ENCODE measurements at regions not wholly inside any gene's neighbourhood (a gene's known extent, or its start where the extent isn't known, plus 50 kb on each side); places are given as distances from the start of the nearest gene placed in this dataset.

GRCh38 chr20:57897156-57897874, 187.5 kb upstream of the PMEPA1 start:
- no peak for DNase-seq (ENCODE audit: low spot score)
- Mint-ChIP-seq H3K4me3 (no peak overlapping the region), H3K27ac (no peak overlapping the region)

More at GRCh38 chr20:57897156-57897874, 187.5 kb upstream of the PMEPA1 start:
- Histone ChIP-seq H3K79me2 (replicated peaks; ENCODE audit: insufficient read depth) (no peaks in the 10 kb centered on the region), H3K36me3 (ENCODE audit: insufficient read depth) (no peaks in the 10 kb centered on the region), H3K4me3 (no peak overlapping the region), H3K27me3 (ENCODE audit: insufficient read depth) (no peaks in the 10 kb centered on the region), H3F3A (replicated peaks; ENCODE audit: low read depth) (no peaks in the 10 kb centered on the region), H2AFZ (no peak overlapping the region), H3K4me1 (ENCODE audit: insufficient read depth) (no peaks in the 10 kb centered on the region), H3K27ac (ENCODE audit: low read depth) (no peak overlapping the region), H3K4me2 (no peak overlapping the region), H3K9me2 (ENCODE audit: insufficient read depth) (no peaks in the 10 kb centered on the region), H4K20me1 (replicated peaks; ENCODE audit: insufficient read depth) (no peaks in the 10 kb centered on the region)
- Mint-ChIP-seq H3K4me1 (peaks cover 13% of the 10 kb centered on the region), H3K27me3 (ENCODE audit: insufficient read depth, low read depth, poor library complexity) (peaks cover 12% of the 10 kb centered on the region), H3K36me3 (ENCODE audit: low read depth) (no peaks in the 10 kb centered on the region), H3K9me3 (peaks cover 5% of the 10 kb centered on the region; the same call in 2 of the 3 replicates)
- no peak for TF ChIP-seq ZNF331 (CRISPR knock-in tag; IDR thresholded peaks at IDR 0.05; ENCODE audit: low read depth)
- no peak for TF ChIP-seq EZH2phosphoT487 (IDR thresholded peaks at IDR 0.05; ENCODE audit: unreplicated experiment)
- no peak for TF ChIP-seq NANOG (IDR thresholded peaks at IDR 0.05; ENCODE audit: borderline replicate concordance)
- TF ChIP-seq ZNF114 (CRISPR knock-in tag; IDR thresholded peaks at IDR 0.05) = no peak
- TF ChIP-seq EZH2 (IDR thresholded peaks at IDR 0.05; ENCODE audit: low read depth, unreplicated experiment) = no peak
- no peak for TF ChIP-seq REST (IDR thresholded peaks at IDR 0.05; ENCODE audit: unreplicated experiment)
- TF ChIP-seq STAT1 (IDR thresholded peaks at IDR 0.05; ENCODE audit: unreplicated experiment) = no peak
- no peak for TF ChIP-seq POLR2AphosphoS5 (IDR thresholded peaks at IDR 0.05; ENCODE audit: low read depth)
- TF ChIP-seq, protein P1, sequence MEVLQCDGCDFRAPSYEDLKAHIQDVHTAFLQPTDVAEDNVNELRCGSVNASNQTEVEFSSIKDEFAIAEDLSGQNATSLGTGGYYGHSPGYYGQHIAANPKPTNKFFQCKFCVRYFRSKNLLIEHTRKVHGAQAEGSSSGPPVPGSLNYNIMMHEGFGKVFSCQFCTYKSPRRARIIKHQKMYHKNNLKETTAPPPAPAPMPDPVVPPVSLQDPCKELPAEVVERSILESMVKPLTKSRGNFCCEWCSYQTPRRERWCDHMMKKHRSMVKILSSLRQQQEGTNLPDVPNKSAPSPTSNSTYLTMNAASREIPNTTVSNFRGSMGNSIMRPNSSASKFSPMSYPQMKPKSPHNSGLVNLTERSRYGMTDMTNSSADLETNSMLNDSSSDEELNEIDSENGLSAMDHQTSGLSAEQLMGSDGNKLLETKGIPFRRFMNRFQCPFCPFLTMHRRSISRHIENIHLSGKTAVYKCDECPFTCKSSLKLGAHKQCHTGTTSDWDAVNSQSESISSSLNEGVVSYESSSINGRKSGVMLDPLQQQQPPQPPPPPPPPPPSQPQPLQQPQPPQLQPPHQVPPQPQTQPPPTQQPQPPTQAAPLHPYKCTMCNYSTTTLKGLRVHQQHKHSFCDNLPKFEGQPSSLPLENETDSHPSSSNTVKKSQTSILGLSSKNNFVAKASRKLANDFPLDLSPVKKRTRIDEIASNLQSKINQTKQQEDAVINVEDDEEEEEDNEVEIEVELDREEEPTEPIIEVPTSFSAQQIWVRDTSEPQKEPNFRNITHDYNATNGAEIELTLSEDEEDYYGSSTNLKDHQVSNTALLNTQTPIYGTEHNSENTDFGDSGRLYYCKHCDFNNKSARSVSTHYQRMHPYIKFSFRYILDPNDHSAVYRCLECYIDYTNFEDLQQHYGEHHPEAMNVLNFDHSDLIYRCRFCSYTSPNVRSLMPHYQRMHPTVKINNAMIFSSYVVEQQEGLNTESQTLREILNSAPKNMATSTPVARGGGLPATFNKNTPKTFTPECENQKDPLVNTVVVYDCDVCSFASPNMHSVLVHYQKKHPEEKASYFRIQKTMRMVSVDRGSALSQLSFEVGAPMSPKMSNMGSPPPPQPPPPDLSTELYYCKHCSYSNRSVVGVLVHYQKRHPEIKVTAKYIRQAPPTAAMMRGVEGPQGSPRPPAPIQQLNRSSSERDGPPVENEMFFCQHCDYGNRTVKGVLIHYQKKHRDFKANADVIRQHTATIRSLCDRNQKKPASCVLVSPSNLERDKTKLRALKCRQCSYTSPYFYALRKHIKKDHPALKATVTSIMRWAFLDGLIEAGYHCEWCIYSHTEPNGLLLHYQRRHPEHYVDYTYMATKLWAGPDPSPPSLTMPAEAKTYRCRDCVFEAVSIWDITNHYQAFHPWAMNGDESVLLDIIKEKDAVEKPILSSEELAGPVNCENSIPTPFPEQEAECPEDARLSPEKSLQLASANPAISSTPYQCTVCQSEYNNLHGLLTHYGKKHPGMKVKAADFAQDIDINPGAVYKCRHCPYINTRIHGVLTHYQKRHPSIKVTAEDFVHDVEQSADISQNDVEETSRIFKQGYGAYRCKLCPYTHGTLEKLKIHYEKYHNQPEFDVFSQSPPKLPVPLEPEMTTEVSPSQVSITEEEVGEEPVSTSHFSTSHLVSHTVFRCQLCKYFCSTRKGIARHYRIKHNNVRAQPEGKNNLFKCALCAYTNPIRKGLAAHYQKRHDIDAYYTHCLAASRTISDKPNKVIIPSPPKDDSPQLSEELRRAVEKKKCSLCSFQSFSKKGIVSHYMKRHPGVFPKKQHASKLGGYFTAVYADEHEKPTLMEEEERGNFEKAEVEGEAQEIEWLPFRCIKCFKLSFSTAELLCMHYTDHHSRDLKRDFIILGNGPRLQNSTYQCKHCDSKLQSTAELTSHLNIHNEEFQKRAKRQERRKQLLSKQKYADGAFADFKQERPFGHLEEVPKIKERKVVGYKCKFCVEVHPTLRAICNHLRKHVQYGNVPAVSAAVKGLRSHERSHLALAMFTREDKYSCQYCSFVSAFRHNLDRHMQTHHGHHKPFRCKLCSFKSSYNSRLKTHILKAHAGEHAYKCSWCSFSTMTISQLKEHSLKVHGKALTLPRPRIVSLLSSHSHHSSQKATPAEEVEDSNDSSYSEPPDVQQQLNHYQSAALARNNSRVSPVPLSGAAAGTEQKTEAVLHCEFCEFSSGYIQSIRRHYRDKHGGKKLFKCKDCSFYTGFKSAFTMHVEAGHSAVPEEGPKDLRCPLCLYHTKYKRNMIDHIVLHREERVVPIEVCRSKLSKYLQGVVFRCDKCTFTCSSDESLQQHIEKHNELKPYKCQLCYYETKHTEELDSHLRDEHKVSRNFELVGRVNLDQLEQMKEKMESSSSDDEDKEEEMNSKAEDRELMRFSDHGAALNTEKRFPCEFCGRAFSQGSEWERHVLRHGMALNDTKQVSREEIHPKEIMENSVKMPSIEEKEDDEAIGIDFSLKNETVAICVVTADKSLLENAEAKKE (CRISPR knock-in tag; IDR thresholded peaks at IDR 0.05) = no peak
- TF ChIP-seq, protein P2, sequence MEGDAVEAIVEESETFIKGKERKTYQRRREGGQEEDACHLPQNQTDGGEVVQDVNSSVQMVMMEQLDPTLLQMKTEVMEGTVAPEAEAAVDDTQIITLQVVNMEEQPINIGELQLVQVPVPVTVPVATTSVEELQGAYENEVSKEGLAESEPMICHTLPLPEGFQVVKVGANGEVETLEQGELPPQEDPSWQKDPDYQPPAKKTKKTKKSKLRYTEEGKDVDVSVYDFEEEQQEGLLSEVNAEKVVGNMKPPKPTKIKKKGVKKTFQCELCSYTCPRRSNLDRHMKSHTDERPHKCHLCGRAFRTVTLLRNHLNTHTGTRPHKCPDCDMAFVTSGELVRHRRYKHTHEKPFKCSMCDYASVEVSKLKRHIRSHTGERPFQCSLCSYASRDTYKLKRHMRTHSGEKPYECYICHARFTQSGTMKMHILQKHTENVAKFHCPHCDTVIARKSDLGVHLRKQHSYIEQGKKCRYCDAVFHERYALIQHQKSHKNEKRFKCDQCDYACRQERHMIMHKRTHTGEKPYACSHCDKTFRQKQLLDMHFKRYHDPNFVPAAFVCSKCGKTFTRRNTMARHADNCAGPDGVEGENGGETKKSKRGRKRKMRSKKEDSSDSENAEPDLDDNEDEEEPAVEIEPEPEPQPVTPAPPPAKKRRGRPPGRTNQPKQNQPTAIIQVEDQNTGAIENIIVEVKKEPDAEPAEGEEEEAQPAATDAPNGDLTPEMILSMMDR (conservative IDR thresholded peaks at IDR 0.05; ENCODE audit: low read depth in 2 of 2) = no peak
- TF ChIP-seq CREB1 (CRISPR knock-in tag; IDR thresholded peaks at IDR 0.05; ENCODE audit: low read depth) = no peak
- no peak for TF ChIP-seq ETS1 (IDR thresholded peaks at IDR 0.05)
- no peak for TF ChIP-seq JUNB (IDR thresholded peaks at IDR 0.05; ENCODE audit: unreplicated experiment)
- ATAC-seq = no peak
